Lung (tissue), 1 donor: ENCODE measurements at regions not wholly inside any gene's neighbourhood (a gene's known extent, or its start where the extent isn't known, plus 50 kb on each side); places are given as distances from the start of the nearest gene placed in this dataset. TPM values are rescaled to one million over a fixed set of nuclear protein-coding genes. Genes with fewer than 3 reads are reported as not detected.

ENCODE experiments used
- small RNA-seq: library from RNA; depleted of rRNA; stranded (forward); fragments of <200 nt; gene quantifications from one replicate; pipeline ENCODE3, GENCODE V24; 2014; ENCODE audit warnings: low replicate concordance

Small RNA genes lying in the stretch of these regions (small RNA-seq; reads per million reads assigned to genes)
- gene AC016925.1: not detected
- not detected for gene AC016925.2
- not detected for gene AL009048.1
- gene AL096861.1: not detected
- gene RNU6-382P: not detected
